Fibroblast of lung (primary cell): ENCODE measurements at regions not wholly inside any gene's neighbourhood (a gene's known extent, or its start where the extent isn't known, plus 50 kb on each side); places are given as distances from the start of the nearest gene placed in this dataset.
"Not testable (repeated sequence)": the region's sequence is repeated elsewhere in the genome, so short reads cannot be mapped to it uniquely, and the experiment has no call there.

Experiments used
- CTCF ChIP-seq, 2 donors: IDR thresholded peaks in 1 of 2; conservative IDR thresholded peaks in 1 of 2; 1 replicate in 1 of 2; 2 replicates in 1 of 2; pipeline ENCODE4 v1.5.1; 2011 to 2012; ENCODE audit warnings: low read length in 2 of 2, control low read depth in 1 of 2, inconsistent platforms in 1 of 2, low read depth in 1 of 2, mild to moderate bottlenecking in 1 of 2
- EZH2 ChIP-seq: IDR thresholded peaks from 2 replicates; pipeline ENCODE4 v1.5.1; 2012; ENCODE audit warnings: low read length, control low read depth, mild to moderate bottlenecking; ENCODE audit errors: missing control alignments

- not testable (repeated sequence) for TF ChIP-seq CTCF (conservative IDR thresholded peaks at IDR 0.05 in 1 of 2, IDR thresholded peaks at IDR 0.05 in 1 of 2; ENCODE audit: low read depth in 1 of 2, low read length in 2 of 2); EZH2
Observed at GRCh38 chr4:112049119-112049518, 96.1 kb upstream of the FAM241A start.
